SKM-1 (cell line): ENCODE measurements at regions not wholly inside any gene's neighbourhood (a gene's known extent, or its start where the extent isn't known, plus 50 kb on each side); places are given as distances from the start of the nearest gene placed in this dataset.
A peak's percentile ranks its signal among the peaks of the same experiment; 100 is the strongest.

Experiments
- DNase-seq: peaks from one replicate; lab custom pipeline; 2025; ENCODE audit not compliant: unreplicated experiment; lab: John Stamatoyannopoulos, UW

DNA sequence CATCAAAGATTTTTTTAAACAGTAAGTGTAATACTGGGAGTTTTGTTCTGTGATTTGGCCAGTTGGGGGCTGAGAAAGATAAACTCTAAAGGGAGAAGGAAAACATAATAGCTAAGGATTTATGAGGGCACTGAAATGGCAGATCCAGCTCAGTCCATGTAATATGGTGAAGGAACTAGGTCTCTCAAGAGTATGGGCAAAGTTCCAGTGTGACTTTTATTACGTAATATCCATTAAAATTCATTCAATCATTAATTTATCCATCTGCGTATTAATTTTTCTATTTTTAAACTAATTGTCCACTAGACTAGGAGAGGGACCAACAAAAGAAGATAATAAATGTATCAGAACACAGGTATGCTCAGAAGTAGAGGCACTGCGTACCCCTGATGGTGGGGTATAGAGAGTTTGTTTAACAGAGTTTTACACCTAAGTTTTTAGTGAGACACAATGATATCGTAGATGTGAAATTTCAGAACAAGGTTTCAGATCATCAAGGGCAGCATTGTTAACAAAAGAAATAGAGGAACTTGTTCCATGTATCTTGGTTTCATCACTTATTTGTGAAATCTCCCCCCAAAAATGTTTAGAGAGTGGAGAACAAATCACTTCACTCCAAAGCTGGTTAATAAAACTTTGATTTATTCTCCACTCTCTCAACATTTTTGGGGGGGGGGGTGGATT lies 351.1 kb downstream of the GRXCR1 start:
- no peak for DNase-seq

GRCh38 chr4:43244688-43245382 lies 352.3 kb downstream of the GRXCR1 start:
- DNase-seq, result no peak

- DNase-seq, result no peak
Measured at GRCh38 chr4:43251841-43252240, 359.3 kb downstream of the GRXCR1 start.

DNA sequence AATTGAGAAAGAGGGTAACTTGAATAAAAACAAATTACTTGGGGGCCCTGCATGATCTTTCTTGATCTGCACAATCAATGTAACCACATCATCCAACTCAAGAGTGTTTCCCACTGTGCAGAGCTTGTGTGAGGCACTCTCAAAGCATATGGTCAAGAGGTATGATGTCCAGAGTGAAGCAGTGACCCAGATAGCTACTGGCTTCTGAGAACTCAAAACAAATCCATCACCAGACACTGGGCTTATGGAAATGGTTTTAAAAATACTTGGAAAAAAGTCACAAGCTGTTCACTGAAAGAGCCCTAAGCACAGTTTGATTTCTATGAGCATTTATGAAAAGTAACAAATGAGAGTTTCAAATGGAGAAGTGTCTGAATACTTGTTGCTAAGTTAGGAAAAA lies 361.0 kb downstream of the GRXCR1 start:
- no peak for DNase-seq

DNA sequence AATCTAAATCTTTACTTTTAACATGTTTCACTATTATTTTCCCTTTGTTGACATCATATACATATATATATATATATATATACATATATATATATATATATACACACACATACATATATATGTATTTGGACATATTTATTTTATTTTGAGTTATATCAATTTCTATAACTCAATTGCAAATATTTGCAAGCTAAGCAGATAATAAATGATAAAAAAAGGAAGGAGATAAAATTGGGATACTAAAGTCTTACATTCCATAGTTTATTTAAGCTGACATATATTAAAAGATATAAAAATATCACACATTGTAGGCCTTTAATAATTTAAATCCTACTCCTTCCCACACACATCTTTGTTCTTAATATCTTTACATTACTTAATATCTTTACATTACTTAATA lies 372.2 kb downstream of the GRXCR1 start:
- DNase-seq, result no peak

DNA sequence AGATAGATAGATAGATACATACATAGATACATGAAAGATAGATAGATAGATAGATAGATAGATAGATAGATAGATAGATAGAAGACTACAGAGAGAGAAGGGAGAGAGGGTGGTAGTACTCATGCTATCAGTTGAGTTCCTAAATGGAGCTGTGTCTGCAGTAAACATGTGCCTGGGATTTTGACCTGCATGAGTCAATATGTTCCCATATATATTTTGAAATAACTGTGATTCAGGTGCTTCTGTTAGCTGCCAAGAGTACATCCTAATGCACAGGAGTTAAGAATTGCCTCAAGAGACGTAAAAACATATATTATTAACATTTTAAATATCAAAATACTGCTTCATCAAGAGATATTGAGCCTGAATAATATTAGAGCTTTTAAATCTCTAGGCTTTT lies 379.4 kb downstream of the GRXCR1 start:
- DNase-seq, result no peak

DNA sequence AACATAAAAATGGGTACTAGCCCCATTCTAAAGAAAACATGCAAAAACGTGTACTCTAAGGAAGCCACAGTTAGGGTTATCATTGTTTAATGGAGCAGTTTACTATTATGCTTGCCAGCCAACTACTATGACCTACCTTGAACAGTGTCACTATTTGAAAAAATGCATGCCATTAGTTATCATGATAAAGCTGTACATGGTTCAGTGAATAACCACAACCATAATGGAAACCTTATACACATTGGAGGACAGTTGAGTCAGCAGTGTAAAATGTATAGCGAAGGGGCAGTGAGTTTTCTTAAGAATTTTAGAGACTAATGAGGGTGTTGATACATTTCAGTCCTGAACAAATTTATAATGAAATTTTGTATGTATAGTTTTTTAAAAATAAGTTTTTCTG lies 381.9 kb downstream of the GRXCR1 start:
- no peak for DNase-seq

- DNase-seq, result no peak
Measured at GRCh38 chr4:43275779-43276178, 383.3 kb downstream of the GRXCR1 start.

GRCh38 chr4:43276321-43276720 lies 383.8 kb downstream of the GRXCR1 start:
- no peak for DNase-seq

- DNase-seq, result no peak
Measured at GRCh38 chr4:43277003-43277402, 384.5 kb downstream of the GRXCR1 start.

- DNase-seq, result no peak
Measured at GRCh38 chr4:43282534-43282933, 390.0 kb downstream of the GRXCR1 start.

- DNase-seq, result no peak
Measured at GRCh38 chr4:43286137-43286536, 393.6 kb downstream of the GRXCR1 start.

DNA sequence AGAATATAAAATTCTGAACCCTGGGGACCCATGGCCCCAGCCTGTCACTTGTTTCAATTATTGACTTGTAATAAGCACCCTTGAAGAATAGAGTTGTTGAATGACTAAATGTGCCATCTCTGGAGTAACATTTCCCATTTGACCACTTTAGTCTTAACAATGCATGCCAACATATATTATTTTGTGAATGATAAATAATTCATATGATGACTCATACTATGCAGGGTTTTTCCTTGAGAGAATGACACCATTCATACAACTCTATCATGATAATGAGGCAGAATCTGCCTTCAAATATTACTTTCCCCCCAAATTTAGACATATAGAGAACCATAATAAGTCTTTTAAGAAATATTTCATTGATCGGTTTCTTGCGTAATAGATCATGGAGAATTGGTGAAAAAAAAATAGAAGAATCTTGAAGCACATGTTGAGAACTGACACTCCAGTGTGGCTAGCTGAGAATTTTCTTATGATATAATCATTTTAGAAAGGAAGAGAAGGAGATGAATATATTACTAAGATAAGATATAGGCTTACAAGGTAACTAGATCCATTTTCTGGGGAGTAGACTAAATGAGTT lies 404.5 kb downstream of the GRXCR1 start:
- no peak for DNase-seq

- no peak for DNase-seq
Measured at GRCh38 chr4:43316813-43317212, 424.3 kb downstream of the GRXCR1 start.

DNA sequence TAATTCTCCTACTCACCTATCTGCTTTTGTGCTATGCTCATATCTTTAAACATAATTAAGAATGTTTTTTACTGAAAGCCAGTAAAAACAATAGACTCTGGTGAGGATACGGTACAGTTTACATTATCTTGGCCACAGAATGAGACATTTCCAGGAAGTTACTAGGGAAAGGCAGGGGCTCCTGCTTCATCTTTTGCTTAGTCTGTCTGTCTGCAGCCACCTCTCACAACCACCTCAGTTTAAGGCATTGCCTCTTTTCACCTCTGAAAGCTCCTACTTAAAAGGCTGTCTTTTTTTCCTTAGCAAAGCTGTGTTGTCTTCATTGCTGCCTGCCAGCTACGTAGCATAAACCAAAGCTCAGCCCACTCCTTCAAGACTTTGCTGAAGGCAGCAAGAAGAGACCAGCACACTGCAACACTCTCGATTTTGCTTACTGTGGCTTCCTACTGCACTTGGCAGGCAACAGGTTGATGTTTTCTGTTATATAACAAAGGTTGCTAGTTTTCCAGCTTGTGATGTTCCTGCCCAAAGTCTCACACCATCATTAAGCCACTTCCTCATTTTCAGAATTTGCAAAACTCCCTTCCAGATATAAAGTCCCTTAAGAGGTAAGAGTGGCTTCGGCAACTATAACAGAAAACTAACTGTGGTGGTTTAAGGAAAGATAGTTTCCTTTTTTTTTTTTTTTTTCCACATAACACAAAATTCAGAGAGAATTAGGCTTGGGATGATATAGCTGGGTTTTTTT lies 432.9 kb downstream of the GRXCR1 start:
- DNase-seq, result peak; percentile 9

DNA sequence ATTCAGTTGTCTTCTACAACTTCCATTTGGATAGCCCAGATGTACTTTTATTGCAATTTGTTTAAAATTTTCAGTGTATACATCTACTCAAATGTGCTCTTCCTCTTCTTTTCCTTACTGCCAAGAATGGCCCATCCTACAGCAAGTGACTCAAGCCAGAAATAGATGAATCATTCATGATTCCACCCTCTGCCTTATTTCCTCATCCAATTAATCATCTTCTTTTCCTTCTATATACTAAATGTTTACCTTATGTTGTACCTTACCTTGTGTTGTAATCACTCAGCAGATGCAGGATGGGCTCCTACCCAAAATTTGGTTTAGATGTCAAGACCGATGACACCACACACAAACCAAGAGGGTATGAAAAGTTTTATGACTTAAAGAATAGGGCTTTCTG lies 437.8 kb downstream of the GRXCR1 start:
- DNase-seq, result no peak

DNA sequence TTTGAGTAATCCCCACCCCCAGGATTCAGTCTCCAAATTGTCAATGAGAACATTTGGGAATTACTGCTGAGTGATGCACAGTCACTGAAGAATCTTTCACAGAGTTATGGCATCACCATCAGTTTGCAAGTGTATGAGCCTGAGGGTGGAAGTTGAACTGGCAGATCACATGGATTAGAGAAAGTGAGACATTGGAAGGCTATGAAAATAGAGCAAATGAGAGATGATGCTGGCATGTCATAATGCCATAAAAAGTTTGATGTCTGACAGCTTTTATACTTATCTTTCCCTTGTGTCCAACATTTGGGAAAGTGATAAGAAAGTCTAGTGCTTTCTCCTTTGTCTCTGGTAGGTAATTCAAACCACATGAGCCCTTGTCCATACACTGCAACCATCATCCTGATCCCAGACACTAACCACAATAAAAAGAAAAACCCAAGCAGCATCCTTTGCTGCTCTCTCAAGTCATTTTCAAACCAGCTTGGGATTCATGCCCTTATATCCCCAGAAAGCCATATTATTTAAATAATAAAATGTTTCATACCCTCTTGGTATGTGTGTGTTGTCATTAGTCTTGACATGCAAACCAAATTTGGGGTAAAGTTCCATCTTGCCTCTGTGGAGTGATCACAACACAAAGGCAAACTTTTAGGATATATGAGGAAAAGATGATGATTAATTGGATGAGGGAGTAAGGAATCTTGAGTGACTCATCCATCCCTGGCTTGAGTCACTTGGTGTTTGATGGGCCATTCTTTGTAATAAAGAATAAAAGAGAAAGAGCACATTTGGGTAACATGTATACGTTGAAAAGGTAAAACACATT lies 438.9 kb downstream of the GRXCR1 start:
- DNase-seq, result no peak

- DNase-seq, result no peak
Measured at GRCh38 chr4:43332052-43332425, 439.5 kb downstream of the GRXCR1 start.

- DNase-seq, result no peak
Measured at GRCh38 chr4:43337707-43338106, 445.2 kb downstream of the GRXCR1 start.

GRCh38 chr4:43339435-43339834 lies 446.9 kb downstream of the GRXCR1 start:
- no peak for DNase-seq

DNA sequence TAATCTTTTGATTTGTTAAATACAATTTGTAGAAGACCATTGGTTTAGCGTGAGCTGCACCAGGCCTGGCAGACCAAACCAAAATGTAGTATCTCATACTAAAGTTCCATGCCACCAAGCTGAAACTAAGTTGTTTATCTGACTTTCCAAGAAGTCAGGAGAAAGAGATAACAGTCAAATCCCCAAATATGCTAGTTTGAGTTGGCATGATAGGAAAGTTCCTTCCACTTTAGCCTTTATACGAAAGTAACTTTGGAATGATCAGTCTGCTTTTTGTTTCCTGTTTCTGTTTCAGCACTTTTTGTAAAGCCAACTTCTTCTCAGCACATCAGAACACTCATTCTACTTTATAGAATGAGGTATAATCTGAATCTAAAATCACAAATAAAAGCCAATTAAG lies 449.2 kb downstream of the GRXCR1 start:
- no peak for DNase-seq
